SU-DHL-6 (cell line): ENCODE measurements at regions not wholly inside any gene's neighbourhood (a gene's known extent, or its start where the extent isn't known, plus 50 kb on each side); places are given as distances from the start of the nearest gene placed in this dataset.

ENCODE experiments used
- H2AFZ ChIP-seq: fragments of 200-600 bp; sonication (generic); 2 replicates; pipeline ENCODE4 v1.6.1; 2014; ENCODE audit warnings: low read depth, mild to moderate bottlenecking, moderate library complexity, mixed read lengths, antibody characterized with exemption, low read length; ENCODE audit not compliant: severe bottlenecking
- H3F3A ChIP-seq: fragments of 200-600 bp; shearing (Covaris generic); 2 replicates; pipeline ENCODE4 v1.6.0; 2016; ENCODE audit warnings: antibody characterized with exemption, mild to moderate bottlenecking; ENCODE audit not compliant: insufficient read depth
- H3K27ac ChIP-seq: fragments of 200-600 bp; sonication (generic); 2 replicates; pipeline ENCODE4 v1.5.1; 2016; ENCODE audit warnings: low read depth, mild to moderate bottlenecking, low read length, moderate library complexity, mixed read lengths
- H3K27me3 ChIP-seq: fragments of 200-600 bp; sonication (generic), shearing (Covaris generic); 2 replicates; pipeline ENCODE4 v1.6.0; 2014; ENCODE audit warnings: mild to moderate bottlenecking, low read length
- H3K36me3 ChIP-seq: fragments of 200-600 bp; sonication (generic); 2 replicates; pipeline ENCODE4 v1.6.1; 2014; ENCODE audit warnings: mild to moderate bottlenecking, low read length, mixed read lengths
- H3K4me2 ChIP-seq: fragments of 300-600, 200-600 bp; shearing (Covaris generic), sonication (generic); 2 replicates; pipeline ENCODE4 v1.6.0; 2014; ENCODE audit warnings: low read length, low read depth, mild to moderate bottlenecking; ENCODE audit not compliant: poor library complexity, severe bottlenecking
- H3K4me3 ChIP-seq: fragments of 200-600 bp; sonication (generic); 2 replicates; pipeline ENCODE4 v1.5.1; 2014; ENCODE audit warnings: antibody characterized with exemption, low read length, mild to moderate bottlenecking, mixed read lengths; ENCODE audit not compliant: insufficient read depth, poor library complexity, severe bottlenecking
- H3K79me2 ChIP-seq: fragments of 200-600 bp; sonication (generic); 2 replicates; pipeline ENCODE4 v1.6.1; 2014; ENCODE audit warnings: mild to moderate bottlenecking, low read length, moderate library complexity; ENCODE audit not compliant: insufficient read depth
- H3K9ac ChIP-seq: fragments of 200-600 bp; sonication (generic); 2 replicates; pipeline ENCODE4 v1.7.0; 2014; ENCODE audit warnings: mild to moderate bottlenecking, low read length
- H3K9me2 ChIP-seq: fragments of 200-600 bp; sonication (generic); replicated peaks from 2 replicates; pipeline ENCODE4 v1.6.1; 2014; ENCODE audit warnings: low read length; ENCODE audit not compliant: insufficient read depth
- H3K9me3 ChIP-seq: fragments of 200-600 bp; sonication (generic); 2 replicates; pipeline ENCODE4 v1.6.1; 2014; ENCODE audit warnings: low read length, mixed read lengths; ENCODE audit not compliant: insufficient read depth
- H4K20me1 ChIP-seq: fragments of 200-600 bp; sonication (generic); 2 replicates; pipeline ENCODE4 v1.6.1; 2014; ENCODE audit warnings: low read depth, mild to moderate bottlenecking, antibody characterized with exemption, low read length, moderate library complexity, mixed read lengths
- EZH2phosphoT487 ChIP-seq: fragments of 200-600 bp; sonication (generic), shearing (Covaris generic); conservative IDR thresholded peaks from 2 replicates; pipeline ENCODE4 v1.6.1; 2018; ENCODE audit warnings: mild to moderate bottlenecking, antibody characterized with exemption, low read length, moderate library complexity, mixed read lengths
- TF ChIP-seq, protein P1 (sequence below): fragments of 200-600 bp; sonication (generic); IDR thresholded peaks from one replicate; pipeline ENCODE4 v1.5.1; 2017; ENCODE audit warnings: antibody characterized with exemption, mild to moderate bottlenecking, low read length, moderate library complexity; ENCODE audit not compliant: insufficient read depth, poor library complexity, severe bottlenecking

DNA sequence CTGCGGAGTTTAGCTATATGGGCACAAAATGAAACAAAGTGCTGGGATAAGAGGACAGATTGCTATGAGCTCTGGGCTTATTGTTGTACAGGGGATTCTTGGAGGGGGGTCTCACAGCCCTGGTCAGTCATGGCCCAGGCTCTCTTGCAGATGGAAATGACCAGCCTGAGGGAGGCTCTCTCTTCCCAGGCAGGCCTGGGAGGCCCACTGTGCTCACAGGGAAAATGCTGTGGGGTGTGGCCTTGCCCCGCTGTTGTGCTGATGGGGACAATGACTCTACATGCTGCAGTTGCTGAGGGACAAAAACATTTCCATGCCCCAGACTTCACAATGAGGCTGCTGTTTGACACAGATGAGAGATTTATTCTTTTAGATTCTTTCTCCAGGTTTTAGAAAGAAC lies 202.2 kb downstream of the KLF13 start:
- Histone ChIP-seq H3K9me3 (no peaks in the 10 kb centered on the region), H2AFZ (no peak overlapping the region), H3F3A (no peaks in the 10 kb centered on the region), H4K20me1 (no peaks in the 10 kb centered on the region), H3K27ac (no peak overlapping the region), H3K4me2 (no peak overlapping the region), H3K9ac (no peak overlapping the region), H3K27me3 (no peaks in the 10 kb centered on the region), H3K36me3 (no peaks in the 10 kb centered on the region), H3K4me3 (no peak overlapping the region), H3K79me2 (no peaks in the 10 kb centered on the region), H3K9me2 (no peaks in the 10 kb centered on the region)
- TF ChIP-seq EZH2phosphoT487 = no peak
- TF ChIP-seq, protein P1, sequence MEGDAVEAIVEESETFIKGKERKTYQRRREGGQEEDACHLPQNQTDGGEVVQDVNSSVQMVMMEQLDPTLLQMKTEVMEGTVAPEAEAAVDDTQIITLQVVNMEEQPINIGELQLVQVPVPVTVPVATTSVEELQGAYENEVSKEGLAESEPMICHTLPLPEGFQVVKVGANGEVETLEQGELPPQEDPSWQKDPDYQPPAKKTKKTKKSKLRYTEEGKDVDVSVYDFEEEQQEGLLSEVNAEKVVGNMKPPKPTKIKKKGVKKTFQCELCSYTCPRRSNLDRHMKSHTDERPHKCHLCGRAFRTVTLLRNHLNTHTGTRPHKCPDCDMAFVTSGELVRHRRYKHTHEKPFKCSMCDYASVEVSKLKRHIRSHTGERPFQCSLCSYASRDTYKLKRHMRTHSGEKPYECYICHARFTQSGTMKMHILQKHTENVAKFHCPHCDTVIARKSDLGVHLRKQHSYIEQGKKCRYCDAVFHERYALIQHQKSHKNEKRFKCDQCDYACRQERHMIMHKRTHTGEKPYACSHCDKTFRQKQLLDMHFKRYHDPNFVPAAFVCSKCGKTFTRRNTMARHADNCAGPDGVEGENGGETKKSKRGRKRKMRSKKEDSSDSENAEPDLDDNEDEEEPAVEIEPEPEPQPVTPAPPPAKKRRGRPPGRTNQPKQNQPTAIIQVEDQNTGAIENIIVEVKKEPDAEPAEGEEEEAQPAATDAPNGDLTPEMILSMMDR = no peak

DNA sequence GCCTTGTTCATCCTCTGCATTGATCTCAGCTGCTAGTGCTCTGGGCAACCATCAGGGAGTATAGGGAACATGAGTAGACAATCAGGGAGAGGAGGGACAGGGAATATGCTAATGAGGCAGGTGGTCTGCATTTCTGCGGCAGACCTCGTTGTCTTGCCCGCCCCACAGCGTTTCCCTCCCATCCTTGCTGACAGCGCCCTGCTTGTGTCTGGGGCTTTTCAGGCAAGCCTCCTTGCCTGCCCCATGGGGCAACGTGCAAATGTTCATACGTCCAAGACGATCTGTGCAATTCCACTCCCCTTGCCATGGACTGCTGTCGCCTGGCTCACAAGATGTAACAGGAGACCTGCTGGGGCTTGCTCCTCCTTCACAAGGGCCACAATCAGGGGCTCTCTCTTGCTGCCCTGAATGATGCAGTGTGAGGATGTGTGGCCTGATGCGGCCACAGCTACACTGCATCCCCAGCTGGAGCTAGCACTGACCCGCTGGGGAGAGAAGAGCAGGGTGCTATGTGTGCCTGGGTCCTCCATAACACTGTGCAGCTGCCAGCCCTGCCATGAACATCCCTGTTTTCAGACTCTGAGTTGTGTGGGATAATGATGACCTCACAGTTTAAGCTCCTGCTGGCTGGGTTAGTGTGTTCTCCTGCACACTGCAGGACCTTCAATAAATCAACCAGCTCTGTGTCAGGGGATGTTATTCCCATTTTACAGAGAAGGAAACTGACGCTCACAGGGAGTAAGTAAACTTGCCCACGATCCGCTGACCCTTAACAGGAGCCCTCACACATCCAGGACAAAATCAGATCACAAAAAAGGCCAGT lies 211.3 kb downstream of the KLF13 start:
- Histone ChIP-seq H4K20me1 (no peaks in the 10 kb centered on the region), H3K9me3 (no peaks in the 10 kb centered on the region), H3K4me3 (no peak overlapping the region), H3K9me2 (no peaks in the 10 kb centered on the region), H2AFZ (no peak overlapping the region), H3F3A (no peaks in the 10 kb centered on the region), H3K9ac (no peak overlapping the region), H3K36me3 (no peaks in the 10 kb centered on the region), H3K4me2 (no peak overlapping the region), H3K79me2 (no peaks in the 10 kb centered on the region), H3K27ac (no peak overlapping the region), H3K27me3 (no peaks in the 10 kb centered on the region)
- TF ChIP-seq, protein P1 = no peak
- TF ChIP-seq EZH2phosphoT487 = no peak

DNA sequence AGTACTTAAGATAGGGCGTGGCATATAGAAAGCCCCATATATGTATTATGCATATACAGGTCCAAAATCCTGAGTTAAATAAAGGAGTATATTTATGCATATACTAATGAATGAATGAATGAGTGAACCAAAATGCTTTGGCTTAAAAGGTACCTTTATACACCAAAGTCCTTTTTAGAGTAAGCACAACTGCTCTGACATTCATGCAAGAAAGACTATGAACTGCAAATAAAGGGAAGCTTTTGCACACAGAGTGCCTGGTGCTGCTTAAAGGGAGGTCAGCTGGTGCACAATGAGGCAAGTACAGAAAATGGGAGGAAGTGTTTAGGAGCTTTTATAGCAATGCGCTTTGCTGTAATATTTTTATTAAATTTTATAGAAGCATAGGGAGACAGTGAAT lies 214.0 kb downstream of the KLF13 start:
- H4K20me1 ChIP-seq = no peaks in the 10 kb centered on the region
- no peak overlapping the region for H2AFZ ChIP-seq
- no peak overlapping the region for H3K4me2 ChIP-seq
- TF ChIP-seq EZH2phosphoT487 = no peak
- TF ChIP-seq, protein P1 = no peak
- H3K9me3 ChIP-seq = no peaks in the 10 kb centered on the region
- H3K9ac ChIP-seq = no peak overlapping the region
- H3F3A ChIP-seq = no peaks in the 10 kb centered on the region
- no peaks in the 10 kb centered on the region for H3K36me3 ChIP-seq
- no peaks in the 10 kb centered on the region for H3K9me2 ChIP-seq
- H3K27ac ChIP-seq = no peak overlapping the region
- H3K79me2 ChIP-seq = no peaks in the 10 kb centered on the region
- no peak overlapping the region for H3K4me3 ChIP-seq
- no peaks in the 10 kb centered on the region for H3K27me3 ChIP-seq
